PFSK-1 (cell line): ENCODE measurements at regions not wholly inside any gene's neighbourhood (a gene's known extent, or its start where the extent isn't known, plus 50 kb on each side); places are given as distances from the start of the nearest gene placed in this dataset.

Experiments
- POLR2AphosphoS5 ChIP-seq: IDR thresholded peaks from 2 replicates; pipeline ENCODE4 v1.6.1; 2012; ENCODE audit warnings: low read depth, mild to moderate bottlenecking, control low read depth, low read length, moderate library complexity
- SIN3A ChIP-seq: IDR thresholded peaks from 2 replicates; pipeline ENCODE4 v1.6.1; 2012; ENCODE audit warnings: mild to moderate bottlenecking, low read length, moderate library complexity, borderline replicate concordance; ENCODE audit not compliant: insufficient read depth
- TAF1 ChIP-seq: IDR thresholded peaks from 2 replicates; pipeline ENCODE4 v1.6.1; 2012; ENCODE audit warnings: low read length, control low read depth, borderline replicate concordance; ENCODE audit not compliant: insufficient read depth
- TF ChIP-seq, protein P1 (sequence below), 2 experiments: IDR thresholded peaks; 2 replicates each; pipeline versions ENCODE4 v1.6.1 to v1.8.0; 2011 to 2012; ENCODE audit warnings: low read depth in 2 of 2, low read length in 2 of 2, control low read depth in 1 of 2, inconsistent platforms in 1 of 2, mild to moderate bottlenecking in 1 of 2, moderate library complexity in 1 of 2; ENCODE audit not compliant: insufficient read depth in 1 of 2

DNA sequence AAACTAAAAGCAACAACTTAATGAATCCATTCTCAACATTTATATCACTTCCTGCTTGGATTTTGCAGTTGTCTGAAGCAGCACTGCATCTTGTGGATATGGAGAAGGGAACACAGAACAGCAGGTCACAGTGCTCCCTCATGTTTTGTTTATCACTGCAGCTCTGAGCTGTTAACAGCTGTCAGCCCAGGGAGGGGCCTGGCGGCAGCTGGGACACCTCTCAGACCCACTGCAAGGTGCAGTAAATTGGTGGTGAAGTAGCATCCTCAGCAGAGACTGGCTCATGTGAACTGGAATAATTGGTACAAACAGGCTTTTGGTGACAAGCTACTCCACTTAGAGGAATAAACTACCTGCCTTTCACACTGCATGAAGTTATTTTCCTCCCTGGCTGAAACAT is 170.4 kb downstream of the LIG4 start:
- TF ChIP-seq POLR2AphosphoS5 (no peak), SIN3A (no peak), TAF1 (no peak)
- TF ChIP-seq, protein P1, sequence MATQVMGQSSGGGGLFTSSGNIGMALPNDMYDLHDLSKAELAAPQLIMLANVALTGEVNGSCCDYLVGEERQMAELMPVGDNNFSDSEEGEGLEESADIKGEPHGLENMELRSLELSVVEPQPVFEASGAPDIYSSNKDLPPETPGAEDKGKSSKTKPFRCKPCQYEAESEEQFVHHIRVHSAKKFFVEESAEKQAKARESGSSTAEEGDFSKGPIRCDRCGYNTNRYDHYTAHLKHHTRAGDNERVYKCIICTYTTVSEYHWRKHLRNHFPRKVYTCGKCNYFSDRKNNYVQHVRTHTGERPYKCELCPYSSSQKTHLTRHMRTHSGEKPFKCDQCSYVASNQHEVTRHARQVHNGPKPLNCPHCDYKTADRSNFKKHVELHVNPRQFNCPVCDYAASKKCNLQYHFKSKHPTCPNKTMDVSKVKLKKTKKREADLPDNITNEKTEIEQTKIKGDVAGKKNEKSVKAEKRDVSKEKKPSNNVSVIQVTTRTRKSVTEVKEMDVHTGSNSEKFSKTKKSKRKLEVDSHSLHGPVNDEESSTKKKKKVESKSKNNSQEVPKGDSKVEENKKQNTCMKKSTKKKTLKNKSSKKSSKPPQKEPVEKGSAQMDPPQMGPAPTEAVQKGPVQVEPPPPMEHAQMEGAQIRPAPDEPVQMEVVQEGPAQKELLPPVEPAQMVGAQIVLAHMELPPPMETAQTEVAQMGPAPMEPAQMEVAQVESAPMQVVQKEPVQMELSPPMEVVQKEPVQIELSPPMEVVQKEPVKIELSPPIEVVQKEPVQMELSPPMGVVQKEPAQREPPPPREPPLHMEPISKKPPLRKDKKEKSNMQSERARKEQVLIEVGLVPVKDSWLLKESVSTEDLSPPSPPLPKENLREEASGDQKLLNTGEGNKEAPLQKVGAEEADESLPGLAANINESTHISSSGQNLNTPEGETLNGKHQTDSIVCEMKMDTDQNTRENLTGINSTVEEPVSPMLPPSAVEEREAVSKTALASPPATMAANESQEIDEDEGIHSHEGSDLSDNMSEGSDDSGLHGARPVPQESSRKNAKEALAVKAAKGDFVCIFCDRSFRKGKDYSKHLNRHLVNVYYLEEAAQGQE (IDR thresholded peaks at IDR 0.05; ENCODE audit: insufficient read depth in 1 of 2, low read depth in 2 of 2, low read length in 2 of 2): no peak
